K562 (cell line): ENCODE measurements at regions not wholly inside any gene's neighbourhood (a gene's known extent, or its start where the extent isn't known, plus 50 kb on each side); places are given as distances from the start of the nearest gene placed in this dataset.

Source experiments
- ATAC-seq: fragments of 200-7000 bp; cut with Tn5 transposase; 3 replicates; pipeline ENCODE4 v1.9.1; 2020; ENCODE audit warnings: moderate library complexity
- BruUV-seq: library from RNA; stranded (reverse); fragments of 400-500 nt; replicated peaks from 2 replicates; lab custom pipeline; 2021; lab: Mats Ljungman, UMichigan
- CTCF ChIA-PET: fragments of 300-600 bp; formaldehyde crosslinking; extraction: SDS; loops from one replicate; lab custom pipeline; 2021; ENCODE audit warnings: low intra/inter-chr PET ratio; lab: Yijun Ruan, JAX
- POLR2A ChIA-PET: fragments of 300-600, 350-650 bp; sonication (Branson Sonifier 250); formaldehyde crosslinking; extraction: SDS; loops from one replicate; lab custom pipeline; 2021; ENCODE audit warnings: antibody characterized with exemption, inconsistent platforms; lab: Yijun Ruan, JAX
- DNase-seq, 4 experiments: peaks; one replicate each; pipeline versions ENCODE4 v3.0.0 to v3.0.0-alpha.2; 2011 to 2018; ENCODE audit warnings: low spot score in 3 of 4, mixed read lengths in 3 of 4; ENCODE audit errors: extremely low read depth in 1 of 4
- FAIRE-seq: peaks from 2 replicates; lab custom pipeline; 2011; peaks lifted over from hg19 to GRCh38; lab: Jason Lieb, UNC
- H2AFZ ChIP-seq: 2 replicates; pipeline ENCODE4 v1.6.0; 2011; ENCODE audit warnings: low read depth, low read length, control low read depth, inconsistent platforms
- H3K27ac ChIP-seq: fragments of 200-600 bp; 3 replicates; pipeline ENCODE4 v1.8.0; 2011; ENCODE audit warnings: low read depth, mild to moderate bottlenecking, control low read depth, inconsistent platforms, low read length, moderate library complexity, mixed read lengths; ENCODE audit errors: extremely low read depth
- H3K27me3 ChIP-seq, 2 experiments: fragments of 300-600 bp in 1 of 2; 2 replicates in 1 of 2; 3 replicates in 1 of 2; pipeline versions ENCODE4 v1.6.0 to v1.8.0; 2011; ENCODE audit warnings: inconsistent platforms in 2 of 2, low read length in 2 of 2, mild to moderate bottlenecking in 1 of 2, mixed read lengths in 1 of 2, moderate library complexity in 1 of 2; ENCODE audit not compliant: control insufficient read depth in 2 of 2, insufficient read depth in 2 of 2
- H3K36me3 ChIP-seq: fragments of 300-600 bp; 3 replicates; pipeline ENCODE4 v1.8.0; 2011; ENCODE audit warnings: mild to moderate bottlenecking, low read length, inconsistent platforms; ENCODE audit not compliant: control insufficient read depth, insufficient read depth
- H3K4me1 ChIP-seq, 2 experiments: fragments of 200-600 bp in 1 of 2; replicated peaks in 1 of 2; 2 replicates in 1 of 2; 3 replicates in 1 of 2; pipeline versions ENCODE4 v1.5.1 to v1.8.0; 2011; ENCODE audit warnings: inconsistent platforms in 2 of 2, low read length in 2 of 2, mild to moderate bottlenecking in 1 of 2, mixed read lengths in 1 of 2, moderate library complexity in 1 of 2; ENCODE audit not compliant: control insufficient read depth in 2 of 2, insufficient read depth in 2 of 2
- H3K4me2 ChIP-seq: 2 replicates; pipeline ENCODE4 v1.6.1; 2011; ENCODE audit warnings: low read length, control low read depth, inconsistent platforms, mixed read lengths; ENCODE audit not compliant: insufficient read depth
- H3K4me3 ChIP-seq: fragments of 200-600 bp; sonication (generic), shearing (Covaris generic); 2 replicates; pipeline ENCODE4 v1.5.1; 2016; ENCODE audit warnings: control low read depth, inconsistent platforms
- H3K79me2 ChIP-seq: fragments of 200-600 bp; 3 replicates; pipeline ENCODE4 v1.8.0; 2011; ENCODE audit warnings: low read length, inconsistent platforms; ENCODE audit not compliant: control insufficient read depth, insufficient read depth
- H3K9ac ChIP-seq, 2 experiments: 2 replicates each; pipeline versions ENCODE4 v1.6.0 to v1.6.1; 2011; ENCODE audit warnings: low read depth in 2 of 2, low read length in 2 of 2, control low read depth in 1 of 2, inconsistent platforms in 1 of 2, mild to moderate bottlenecking in 1 of 2, mixed read lengths in 1 of 2; ENCODE audit not compliant: insufficient read depth in 1 of 2
- H3K9me1 ChIP-seq: one replicate; pipeline ENCODE4 v1.6.0; 2011; ENCODE audit warnings: inconsistent platforms, mild to moderate bottlenecking, low read length, moderate library complexity; ENCODE audit not compliant: control insufficient read depth, insufficient read depth
- H3K9me3 ChIP-seq: replicated peaks from 2 replicates; pipeline ENCODE4 v1.5.1; 2011; ENCODE audit warnings: low read depth, low read length, inconsistent platforms; ENCODE audit not compliant: control insufficient read depth, insufficient read depth
- H4K20me1 ChIP-seq: replicated peaks from 2 replicates; pipeline ENCODE4 v1.6.1; 2011; ENCODE audit warnings: low read length, inconsistent platforms, mixed read lengths; ENCODE audit not compliant: control insufficient read depth, insufficient read depth
- EP400 ChIP-seq: fragments of 450-650 bp; IDR thresholded peaks from 2 replicates; pipeline ENCODE4 v1.6.1; 2017; ENCODE audit warnings: antibody characterized with exemption, mild to moderate bottlenecking, moderate library complexity
- MEF2A ChIP-seq: IDR thresholded peaks from 2 replicates; pipeline ENCODE4 v1.6.1; 2011; ENCODE audit warnings: low read depth, mild to moderate bottlenecking, low read length, moderate library complexity; ENCODE audit not compliant: control insufficient read depth
- SMC3 ChIP-seq: conservative IDR thresholded peaks from 2 replicates; pipeline ENCODE4 v1.6.1; 2011; ENCODE audit warnings: low read depth, low read length, improper control_type of control experiment; ENCODE audit not compliant: insufficient read depth
- ZNF197 ChIP-seq: fragments of 200-800 bp; sonication (Bioruptor generic); IDR thresholded peaks from 2 replicates; pipeline ENCODE4 v1.6.1; 2016; ENCODE audit warnings: low read depth, missing genetic modification characterization, missing compliant biosample characterization
- WGBS: fragments of 100-300 bp; shearing (Covaris generic); methylation state at CpG from one replicate; pipeline ENCODE4 v1.1.6; 2016; ENCODE audit warnings: low coverage, mixed read lengths; ENCODE audit not compliant: insufficient coverage; ENCODE audit errors: missing lambda C conversion rate; 5-methylcytosine and 5-hydroxymethylcytosine counted together
- in situ Hi-C: fragments of 300-500 bp; cut with MboI; formaldehyde crosslinking; loops from 4 replicates; pipeline ENCODE4 v1.15.0; 2018; ENCODE audit warnings: inconsistent platforms, mixed read lengths
- intact Hi-C: fragments of 100-400 bp; cut with micrococcal nuclease; formaldehyde crosslinking; loops from 2 replicates; pipeline ENCODE4 v1.14.2; 2022
- TF ChIP-seq, protein P1 (sequence below): fragments of 450-650 bp; IDR thresholded peaks from 2 replicates; pipeline ENCODE4 v1.7.1; 2018; ENCODE audit warnings: mild to moderate bottlenecking, low read depth; ENCODE audit not compliant: partially characterized antibody
- TF ChIP-seq, protein P2 (sequence below): fragments of 250-450 bp; sonication (Bioruptor Pico); IDR thresholded peaks from 2 replicates; pipeline ENCODE4 v1.9.0; 2021; ENCODE audit warnings: mild to moderate bottlenecking, inconsistent platforms
- TF ChIP-seq, protein P3 (sequence below): sonication (generic); formaldehyde crosslinking; IDR thresholded peaks from 2 replicates; pipeline ENCODE4 v1.8.1; 2023; ENCODE audit warnings: mild to moderate bottlenecking, missing genetic modification reagents

DNA sequence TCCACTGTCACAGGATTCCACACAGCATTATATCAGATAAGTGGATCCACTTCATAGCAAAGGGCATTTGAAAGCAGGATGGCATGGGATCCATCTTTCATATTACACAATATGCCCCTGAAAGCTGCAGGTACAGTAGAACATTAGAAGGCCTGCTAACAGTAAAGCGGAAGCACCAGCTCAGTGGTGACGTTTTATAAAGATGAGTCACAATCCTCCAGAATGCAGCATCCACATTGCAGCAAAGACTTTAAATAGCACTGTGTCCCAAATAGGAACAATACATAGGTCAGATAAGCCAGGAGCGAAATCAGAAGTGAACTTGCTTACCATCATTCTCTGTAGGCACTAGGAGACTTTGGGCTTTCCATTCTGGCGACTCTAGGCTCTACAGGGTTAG lies 609.5 kb upstream of the FAT1 start:
- no peak overlapping the region for H2AFZ ChIP-seq
- no peak for FAIRE-seq
- POLR2A ChIA-PET: no interaction called here

More for the DNA sequence above, 609.5 kb upstream of the FAT1 start:
- TF ChIP-seq SMC3 (no peak), MEF2A (no peak), EP400 (no peak), ZNF197 (no peak)
- TF ChIP-seq, protein P1, sequence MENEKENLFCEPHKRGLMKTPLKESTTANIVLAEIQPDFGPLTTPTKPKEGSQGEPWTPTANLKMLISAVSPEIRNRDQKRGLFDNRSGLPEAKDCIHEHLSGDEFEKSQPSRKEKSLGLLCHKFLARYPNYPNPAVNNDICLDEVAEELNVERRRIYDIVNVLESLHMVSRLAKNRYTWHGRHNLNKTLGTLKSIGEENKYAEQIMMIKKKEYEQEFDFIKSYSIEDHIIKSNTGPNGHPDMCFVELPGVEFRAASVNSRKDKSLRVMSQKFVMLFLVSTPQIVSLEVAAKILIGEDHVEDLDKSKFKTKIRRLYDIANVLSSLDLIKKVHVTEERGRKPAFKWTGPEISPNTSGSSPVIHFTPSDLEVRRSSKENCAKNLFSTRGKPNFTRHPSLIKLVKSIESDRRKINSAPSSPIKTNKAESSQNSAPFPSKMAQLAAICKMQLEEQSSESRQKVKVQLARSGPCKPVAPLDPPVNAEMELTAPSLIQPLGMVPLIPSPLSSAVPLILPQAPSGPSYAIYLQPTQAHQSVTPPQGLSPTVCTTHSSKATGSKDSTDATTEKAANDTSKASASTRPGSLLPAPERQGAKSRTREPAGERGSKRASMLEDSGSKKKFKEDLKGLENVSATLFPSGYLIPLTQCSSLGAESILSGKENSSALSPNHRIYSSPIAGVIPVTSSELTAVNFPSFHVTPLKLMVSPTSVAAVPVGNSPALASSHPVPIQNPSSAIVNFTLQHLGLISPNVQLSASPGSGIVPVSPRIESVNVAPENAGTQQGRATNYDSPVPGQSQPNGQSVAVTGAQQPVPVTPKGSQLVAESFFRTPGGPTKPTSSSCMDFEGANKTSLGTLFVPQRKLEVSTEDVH: no peak
- TF ChIP-seq, protein P2, sequence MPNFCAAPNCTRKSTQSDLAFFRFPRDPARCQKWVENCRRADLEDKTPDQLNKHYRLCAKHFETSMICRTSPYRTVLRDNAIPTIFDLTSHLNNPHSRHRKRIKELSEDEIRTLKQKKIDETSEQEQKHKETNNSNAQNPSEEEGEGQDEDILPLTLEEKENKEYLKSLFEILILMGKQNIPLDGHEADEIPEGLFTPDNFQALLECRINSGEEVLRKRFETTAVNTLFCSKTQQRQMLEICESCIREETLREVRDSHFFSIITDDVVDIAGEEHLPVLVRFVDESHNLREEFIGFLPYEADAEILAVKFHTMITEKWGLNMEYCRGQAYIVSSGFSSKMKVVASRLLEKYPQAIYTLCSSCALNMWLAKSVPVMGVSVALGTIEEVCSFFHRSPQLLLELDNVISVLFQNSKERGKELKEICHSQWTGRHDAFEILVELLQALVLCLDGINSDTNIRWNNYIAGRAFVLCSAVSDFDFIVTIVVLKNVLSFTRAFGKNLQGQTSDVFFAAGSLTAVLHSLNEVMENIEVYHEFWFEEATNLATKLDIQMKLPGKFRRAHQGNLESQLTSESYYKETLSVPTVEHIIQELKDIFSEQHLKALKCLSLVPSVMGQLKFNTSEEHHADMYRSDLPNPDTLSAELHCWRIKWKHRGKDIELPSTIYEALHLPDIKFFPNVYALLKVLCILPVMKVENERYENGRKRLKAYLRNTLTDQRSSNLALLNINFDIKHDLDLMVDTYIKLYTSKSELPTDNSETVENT (CRISPR knock-in tag): no peak
- TF ChIP-seq, protein P3, sequence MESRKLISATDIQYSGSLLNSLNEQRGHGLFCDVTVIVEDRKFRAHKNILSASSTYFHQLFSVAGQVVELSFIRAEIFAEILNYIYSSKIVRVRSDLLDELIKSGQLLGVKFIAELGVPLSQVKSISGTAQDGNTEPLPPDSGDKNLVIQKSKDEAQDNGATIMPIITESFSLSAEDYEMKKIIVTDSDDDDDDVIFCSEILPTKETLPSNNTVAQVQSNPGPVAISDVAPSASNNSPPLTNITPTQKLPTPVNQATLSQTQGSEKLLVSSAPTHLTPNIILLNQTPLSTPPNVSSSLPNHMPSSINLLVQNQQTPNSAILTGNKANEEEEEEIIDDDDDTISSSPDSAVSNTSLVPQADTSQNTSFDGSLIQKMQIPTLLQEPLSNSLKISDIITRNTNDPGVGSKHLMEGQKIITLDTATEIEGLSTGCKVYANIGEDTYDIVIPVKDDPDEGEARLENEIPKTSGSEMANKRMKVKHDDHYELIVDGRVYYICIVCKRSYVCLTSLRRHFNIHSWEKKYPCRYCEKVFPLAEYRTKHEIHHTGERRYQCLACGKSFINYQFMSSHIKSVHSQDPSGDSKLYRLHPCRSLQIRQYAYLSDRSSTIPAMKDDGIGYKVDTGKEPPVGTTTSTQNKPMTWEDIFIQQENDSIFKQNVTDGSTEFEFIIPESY (CRISPR knock-in tag): no peak
- in situ Hi-C loops: no loop called here
- BruUV-seq: no TSS peak
- Histone ChIP-seq H4K20me1 (no peaks in the 10 kb centered on the region), H3K4me2 (no peak overlapping the region), H3K4me3 (no peak overlapping the region), H3K27me3 (no peaks in the 10 kb centered on the region), H3K4me1 (no peaks in the 10 kb centered on the region), H3K27ac (no peak overlapping the region), H3K9me1 (no peaks in the 10 kb centered on the region), H3K9ac (no peak overlapping the region), H3K79me2 (no peaks in the 10 kb centered on the region), H3K36me3 (no peaks in the 10 kb centered on the region), H3K9me3 (no peaks in the 10 kb centered on the region)
- 4% methylated on average over 4 of the region's 4 CpGs for WGBS
- intact Hi-C loops: no loop called here
- no peak for ATAC-seq
- DNase-seq: no peak
- CTCF ChIA-PET: no interaction called here
